ENCODE measurements at regions not wholly inside any gene's neighbourhood (a gene's known extent, or its start where the extent isn't known, plus 50 kb on each side); places are given as distances from the start of the nearest gene placed in this dataset.

GRCh38 chr4:59161249-59161648, 2038.9 kb upstream of the ADGRL3 start:
- Mint-ChIP-seq H3K27me3 (ENCODE audit: low read depth) (no peaks in the 10 kb centered on the region), H3K27ac (no peak overlapping the region), H3K4me3 (no peak overlapping the region), H3K36me3 (peaks cover 3% of the 10 kb centered on the region), H3K9me3 (peaks cover 24% of the 10 kb centered on the region), H3K4me1 (no peaks in the 10 kb centered on the region)
- no peak for TF ChIP-seq CTCF (IDR thresholded peaks at IDR 0.05; ENCODE audit: unreplicated experiment)
- no peak for DNase-seq (ENCODE audit: low spot score in 2 of 2, unreplicated experiment in 2 of 2)

GRCh38 chr4:59175617-59176016, 2024.5 kb upstream of the ADGRL3 start:
- DNase-seq (ENCODE audit: low spot score in 2 of 2, unreplicated experiment in 2 of 2) = no peak
- Mint-ChIP-seq H3K27me3 (ENCODE audit: low read depth) (no peaks in the 10 kb centered on the region), H3K4me3 (no peak overlapping the region), H3K36me3 (no peaks in the 10 kb centered on the region), H3K27ac (no peak overlapping the region), H3K9me3 (peaks cover 9% of the 10 kb centered on the region), H3K4me1 (peaks cover 2% of the 10 kb centered on the region)
- TF ChIP-seq CTCF (IDR thresholded peaks at IDR 0.05; ENCODE audit: unreplicated experiment) = no peak

- no peak for TF ChIP-seq CTCF (IDR thresholded peaks at IDR 0.05; ENCODE audit: unreplicated experiment)
- H3K27ac Mint-ChIP-seq = no peak overlapping the region
- H3K4me3 Mint-ChIP-seq = no peak overlapping the region
- H3K4me1 Mint-ChIP-seq = no peaks in the 10 kb centered on the region
- DNase-seq (ENCODE audit: low spot score in 2 of 2, unreplicated experiment in 2 of 2) = no peak
- H3K9me3 Mint-ChIP-seq = peaks cover 9% of the 10 kb centered on the region
- peaks cover 2% of the 10 kb centered on the region for H3K36me3 Mint-ChIP-seq
- no peaks in the 10 kb centered on the region for H3K27me3 Mint-ChIP-seq (ENCODE audit: low read depth)
Observed at GRCh38 chr4:59179372-59179771, 2020.8 kb upstream of the ADGRL3 start.

GRCh38 chr4:59180161-59180560, 2020.0 kb upstream of the ADGRL3 start:
- Mint-ChIP-seq H3K27me3 (ENCODE audit: low read depth) (no peaks in the 10 kb centered on the region), H3K27ac (no peak overlapping the region), H3K9me3 (peaks cover 9% of the 10 kb centered on the region), H3K4me3 (no peak overlapping the region), H3K36me3 (peaks cover 2% of the 10 kb centered on the region), H3K4me1 (no peaks in the 10 kb centered on the region)
- no peak for DNase-seq (ENCODE audit: low spot score in 2 of 2, unreplicated experiment in 2 of 2)
- TF ChIP-seq CTCF (IDR thresholded peaks at IDR 0.05; ENCODE audit: unreplicated experiment) = no peak

GRCh38 chr4:59180969-59181368, 2019.2 kb upstream of the ADGRL3 start:
- Mint-ChIP-seq H3K4me1 (no peaks in the 10 kb centered on the region), H3K9me3 (peaks cover 9% of the 10 kb centered on the region), H3K36me3 (peaks cover 2% of the 10 kb centered on the region), H3K27me3 (ENCODE audit: low read depth) (no peaks in the 10 kb centered on the region), H3K27ac (no peak overlapping the region), H3K4me3 (no peak overlapping the region)
- DNase-seq (ENCODE audit: low spot score in 2 of 2, unreplicated experiment in 2 of 2) = no peak
- TF ChIP-seq CTCF (IDR thresholded peaks at IDR 0.05; ENCODE audit: unreplicated experiment) = no peak

- TF ChIP-seq CTCF (IDR thresholded peaks at IDR 0.05; ENCODE audit: unreplicated experiment) = no peak
- no peak overlapping the region for H3K27ac Mint-ChIP-seq
- no peaks in the 10 kb centered on the region for H3K27me3 Mint-ChIP-seq (ENCODE audit: low read depth)
- peaks cover 10% of the 10 kb centered on the region for H3K4me1 Mint-ChIP-seq
- H3K4me3 Mint-ChIP-seq = no peak overlapping the region
- H3K36me3 Mint-ChIP-seq = no peaks in the 10 kb centered on the region
- H3K9me3 Mint-ChIP-seq = peaks cover 3% of the 10 kb centered on the region
- no peak for DNase-seq (ENCODE audit: low spot score in 2 of 2, unreplicated experiment in 2 of 2)
Observed at GRCh38 chr4:59195839-59196238, 2004.3 kb upstream of the ADGRL3 start.

All from mesothelial cell of epicardium (in vitro differentiated cells).